DND-41 (cell line): ENCODE measurements at regions not wholly inside any gene's neighbourhood (a gene's known extent, or its start where the extent isn't known, plus 50 kb on each side); places are given as distances from the start of the nearest gene placed in this dataset.

ENCODE experiments used
- ATAC-seq: fragments of 200-7000 bp; cut with Tn5 transposase; 3 replicates; pipeline ENCODE4 v1.9.1; 2021; ENCODE audit warnings: low read depth; ENCODE audit not compliant: insufficient read depth
- DNase-seq: peaks from one replicate; pipeline ENCODE4 v3.0.0-alpha.2; 2020
- H2AFZ ChIP-seq: 2 replicates; pipeline ENCODE4 v1.6.0; 2012; ENCODE audit warnings: low read depth, low read length
- H3K27ac ChIP-seq: 2 replicates; pipeline ENCODE4 v1.5.1; 2012; ENCODE audit warnings: low read length, inconsistent platforms
- H3K27me3 ChIP-seq: fragments of 200-600 bp; sonication (generic); 2 replicates; pipeline ENCODE4 v1.6.0; 2012; ENCODE audit warnings: low read length, mild to moderate bottlenecking, inconsistent platforms; ENCODE audit not compliant: insufficient read depth, poor library complexity
- H3K36me3 ChIP-seq: 2 replicates; pipeline ENCODE4 v1.5.1; 2012; ENCODE audit warnings: low read length, inconsistent platforms; ENCODE audit not compliant: insufficient read depth
- H3K4me1 ChIP-seq: 2 replicates; pipeline ENCODE4 v1.5.1; 2012; ENCODE audit warnings: mild to moderate bottlenecking, low read length; ENCODE audit not compliant: insufficient read depth
- H3K4me2 ChIP-seq: 2 replicates; pipeline ENCODE4 v1.6.0; 2012; ENCODE audit warnings: mild to moderate bottlenecking, moderate library complexity, low read length, inconsistent platforms; ENCODE audit not compliant: insufficient read depth
- H3K4me3 ChIP-seq, 2 experiments: fragments of 200-600 bp in 1 of 2; shearing (Covaris generic) in 1 of 2; 2 replicates each; pipeline ENCODE4 v1.5.1; 2012 to 2016; ENCODE audit warnings: inconsistent platforms in 2 of 2, low read length in 2 of 2, mild to moderate bottlenecking in 2 of 2, low read depth in 1 of 2, moderate library complexity in 1 of 2
- H3K79me2 ChIP-seq: 2 replicates; pipeline ENCODE4 v1.6.0; 2012; ENCODE audit warnings: low read length, inconsistent platforms; ENCODE audit not compliant: insufficient read depth
- H3K9ac ChIP-seq: 2 replicates; pipeline ENCODE4 v1.6.0; 2012; ENCODE audit warnings: low read depth, mild to moderate bottlenecking, inconsistent platforms, low read length, moderate library complexity
- H3K9me3 ChIP-seq: 2 replicates; pipeline ENCODE4 v1.5.1; 2012; ENCODE audit warnings: low read length, moderate library complexity, mild to moderate bottlenecking, inconsistent platforms; ENCODE audit not compliant: insufficient read depth, severe bottlenecking
- H4K20me1 ChIP-seq: 2 replicates; pipeline ENCODE4 v1.6.0; 2012; ENCODE audit warnings: low read length; ENCODE audit not compliant: insufficient read depth
- EZH2 ChIP-seq: IDR thresholded peaks from 3 replicates; pipeline ENCODE4 v1.6.1; 2012; ENCODE audit warnings: borderline replicate concordance, low read depth, mild to moderate bottlenecking, moderate library complexity, low read length, inconsistent platforms; ENCODE audit not compliant: severe bottlenecking
- TF ChIP-seq, protein P1 (sequence below): IDR thresholded peaks from 2 replicates; pipeline ENCODE4 v1.5.1; 2012; ENCODE audit warnings: borderline replicate concordance, low read length, moderate library complexity, mild to moderate bottlenecking; ENCODE audit not compliant: poor library complexity, severe bottlenecking; ENCODE audit errors: extremely low read depth

DNA sequence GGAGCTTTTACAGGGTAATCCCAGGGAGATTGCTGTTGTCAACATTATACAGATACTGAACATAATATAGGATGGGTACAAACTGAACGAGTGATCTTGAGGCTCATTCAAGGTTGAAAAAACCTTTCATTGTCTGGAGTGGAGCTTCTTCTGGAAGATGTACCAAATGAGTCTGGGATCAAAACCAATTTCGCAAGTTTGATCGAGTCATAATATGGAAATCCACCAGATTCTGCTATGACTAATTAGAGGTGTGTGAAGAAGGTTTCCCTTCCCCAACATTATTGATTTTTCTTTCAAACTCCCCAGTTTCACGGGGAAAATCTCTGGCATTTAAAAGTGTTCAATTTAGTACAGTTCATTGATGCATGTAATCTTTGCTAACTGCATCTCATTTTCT, 324.1 kb downstream of the ZFHX3 start:
- Histone ChIP-seq H3K36me3 (no peaks in the 10 kb centered on the region), H2AFZ (no peak overlapping the region), H3K9me3 (no peaks in the 10 kb centered on the region), H3K4me3 (no peak overlapping the region), H3K4me2 (no peak overlapping the region), H4K20me1 (no peaks in the 10 kb centered on the region), H3K27me3 (no peaks in the 10 kb centered on the region), H3K27ac (no peak overlapping the region), H3K4me1 (no peaks in the 10 kb centered on the region), H3K79me2 (no peaks in the 10 kb centered on the region), H3K9ac (no peak overlapping the region)
- TF ChIP-seq, protein P1, sequence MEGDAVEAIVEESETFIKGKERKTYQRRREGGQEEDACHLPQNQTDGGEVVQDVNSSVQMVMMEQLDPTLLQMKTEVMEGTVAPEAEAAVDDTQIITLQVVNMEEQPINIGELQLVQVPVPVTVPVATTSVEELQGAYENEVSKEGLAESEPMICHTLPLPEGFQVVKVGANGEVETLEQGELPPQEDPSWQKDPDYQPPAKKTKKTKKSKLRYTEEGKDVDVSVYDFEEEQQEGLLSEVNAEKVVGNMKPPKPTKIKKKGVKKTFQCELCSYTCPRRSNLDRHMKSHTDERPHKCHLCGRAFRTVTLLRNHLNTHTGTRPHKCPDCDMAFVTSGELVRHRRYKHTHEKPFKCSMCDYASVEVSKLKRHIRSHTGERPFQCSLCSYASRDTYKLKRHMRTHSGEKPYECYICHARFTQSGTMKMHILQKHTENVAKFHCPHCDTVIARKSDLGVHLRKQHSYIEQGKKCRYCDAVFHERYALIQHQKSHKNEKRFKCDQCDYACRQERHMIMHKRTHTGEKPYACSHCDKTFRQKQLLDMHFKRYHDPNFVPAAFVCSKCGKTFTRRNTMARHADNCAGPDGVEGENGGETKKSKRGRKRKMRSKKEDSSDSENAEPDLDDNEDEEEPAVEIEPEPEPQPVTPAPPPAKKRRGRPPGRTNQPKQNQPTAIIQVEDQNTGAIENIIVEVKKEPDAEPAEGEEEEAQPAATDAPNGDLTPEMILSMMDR = no peak
- no peak for TF ChIP-seq EZH2
- DNase-seq (no peak), ATAC-seq (no peak)

DNA sequence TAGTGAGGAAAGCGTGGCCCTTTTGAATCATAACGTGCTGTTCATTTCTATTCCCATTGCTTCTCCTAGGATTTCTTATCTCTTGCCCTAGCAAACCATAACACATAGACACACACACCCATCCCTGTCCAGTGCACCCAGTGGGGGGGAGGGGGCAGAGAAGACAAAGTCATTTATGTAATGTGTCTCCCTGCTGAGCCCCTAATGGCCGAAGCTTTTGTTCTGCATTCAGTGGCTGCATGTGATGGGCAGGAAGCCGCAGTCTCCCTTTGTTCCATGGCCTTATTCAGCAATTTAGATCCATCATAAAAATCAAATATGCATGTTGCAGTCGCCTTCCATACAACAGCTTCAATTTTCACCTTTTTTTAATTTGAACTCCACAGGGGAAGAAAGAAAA, 325.4 kb downstream of the ZFHX3 start:
- no peak overlapping the region for H3K27ac ChIP-seq
- DNase-seq = no peak

DNA sequence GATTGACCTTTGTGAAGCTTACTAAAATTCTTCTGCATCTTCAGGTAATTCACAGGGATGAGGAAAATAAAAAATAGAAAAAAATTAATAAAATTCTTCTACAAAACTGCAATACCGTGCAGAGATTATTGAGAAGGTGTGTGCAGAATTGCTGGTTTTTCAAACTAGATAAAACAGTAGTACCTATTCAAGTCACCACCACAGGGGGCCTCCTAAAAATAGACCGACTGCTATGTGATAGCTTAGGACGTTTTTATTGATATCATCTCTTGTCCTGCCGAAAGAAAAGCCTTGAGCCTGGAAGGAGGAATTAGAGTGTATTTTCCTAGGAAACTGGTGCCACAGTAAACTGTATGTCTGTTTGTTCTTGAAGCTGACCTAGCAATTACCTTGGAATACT, 325.9 kb downstream of the ZFHX3 start:
- H3K4me3 ChIP-seq = no peak overlapping the region
- TF ChIP-seq, protein P1 = no peak
- no peak for TF ChIP-seq EZH2
- no peak overlapping the region for H2AFZ ChIP-seq
- H3K36me3 ChIP-seq = no peaks in the 10 kb centered on the region
- no peak overlapping the region for H3K9ac ChIP-seq
- no peaks in the 10 kb centered on the region for H3K79me2 ChIP-seq
- H3K4me2 ChIP-seq = no peak overlapping the region
- no peaks in the 10 kb centered on the region for H3K27me3 ChIP-seq
- no peaks in the 10 kb centered on the region for H3K4me1 ChIP-seq
- no peaks in the 10 kb centered on the region for H4K20me1 ChIP-seq
- H3K27ac ChIP-seq = no peak overlapping the region
- no peaks in the 10 kb centered on the region for H3K9me3 ChIP-seq
- no peak for ATAC-seq
- DNase-seq = no peak

More for the DNA sequence above, 325.4 kb downstream of the ZFHX3 start:
- Histone ChIP-seq H3K4me2 (no peak overlapping the region), H2AFZ (no peak overlapping the region), H3K27me3 (no peaks in the 10 kb centered on the region), H3K79me2 (no peaks in the 10 kb centered on the region), H3K9me3 (no peaks in the 10 kb centered on the region), H3K4me3 (no peak overlapping the region), H3K36me3 (no peaks in the 10 kb centered on the region), H3K9ac (no peak overlapping the region), H4K20me1 (no peaks in the 10 kb centered on the region), H3K4me1 (no peaks in the 10 kb centered on the region)
- no peak for ATAC-seq
- TF ChIP-seq EZH2 = no peak
- TF ChIP-seq, protein P1 = no peak

DNA sequence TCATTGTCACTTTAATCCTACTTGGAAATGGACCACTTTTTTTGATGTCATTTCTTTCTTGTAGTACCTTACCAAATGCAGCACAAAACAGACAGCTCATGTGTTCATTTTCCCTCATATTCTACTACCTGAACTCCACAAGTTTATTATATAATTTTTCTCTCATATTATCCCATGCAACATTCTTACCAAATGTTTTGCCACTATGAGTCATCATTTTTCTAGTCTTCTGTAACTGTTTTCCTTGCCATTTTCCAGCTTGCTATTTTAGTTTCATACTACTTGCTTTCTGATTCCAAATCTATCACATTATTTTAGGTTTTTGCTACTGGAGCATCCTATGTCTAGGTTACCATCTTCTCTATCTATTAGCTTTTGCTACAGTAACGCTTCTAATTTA, 332.7 kb downstream of the ZFHX3 start:
- ATAC-seq (no peak), DNase-seq (no peak)
- peaks cover 17% of the 10 kb centered on the region for H3K9me3 ChIP-seq
- no peaks in the 10 kb centered on the region for H3K4me1 ChIP-seq
- H3K4me3 ChIP-seq = no peak overlapping the region
- H3K27ac ChIP-seq = no peak overlapping the region
- no peak overlapping the region for H3K4me2 ChIP-seq
- H2AFZ ChIP-seq = no peak overlapping the region
- no peak overlapping the region for H3K9ac ChIP-seq
- TF ChIP-seq EZH2 = no peak
- TF ChIP-seq, protein P1 = no peak
- H3K27me3 ChIP-seq = no peaks in the 10 kb centered on the region
- H3K79me2 ChIP-seq = no peaks in the 10 kb centered on the region
- H4K20me1 ChIP-seq = no peaks in the 10 kb centered on the region
- H3K36me3 ChIP-seq = peaks cover 7% of the 10 kb centered on the region; the same call in 1 of the 2 replicates
